B cell (primary cell): ENCODE measurements at regions not wholly inside any gene's neighbourhood (a gene's known extent, or its start where the extent isn't known, plus 50 kb on each side); places are given as distances from the start of the nearest gene placed in this dataset.

ENCODE experiments used
- ATAC-seq: fragments of 200-7000 bp; cut with Tn5 transposase; one replicate; pipeline ENCODE4 v1.10.0; 2021; ENCODE audit warnings: low read depth, mild to moderate bottlenecking, moderate number of reproducible peaks, moderate library complexity
- CTCF ChIA-PET: fragments of 350-600 bp; sonication (Branson Sonifier 250); formaldehyde crosslinking; loops from one replicate; lab custom pipeline; 2021; ENCODE audit warnings: antibody characterized with exemption, inconsistent platforms; lab: Charles Lee
- POLR2A ChIA-PET: fragments of 350-600 bp; sonication (Branson Sonifier 250); formaldehyde crosslinking; loops from one replicate; lab custom pipeline; 2021; ENCODE audit warnings: antibody characterized with exemption; lab: Charles Lee
- DNase-seq: peaks from one replicate; pipeline ENCODE4 v3.0.0; 2013
- H2AFZ ChIP-seq: 2 replicates; pipeline ENCODE4 v1.6.1; 2012; ENCODE audit warnings: mild to moderate bottlenecking, low read depth, low read length; ENCODE audit not compliant: insufficient read depth, poor library complexity, severe bottlenecking
- H3K27ac ChIP-seq, 2 donors: 1 replicate in 1 of 2; 2 replicates in 1 of 2; pipeline ENCODE4 v1.5.1; 2012 to 2013; ENCODE audit warnings: low read length in 2 of 2, mild to moderate bottlenecking in 2 of 2, moderate library complexity in 1 of 2
- H3K27me3 ChIP-seq, 4 experiments: fragments of 200-600 bp in 1 of 4; sonication (generic) in 1 of 4; replicated peaks in 1 of 4; 1 replicate in 2 of 4; 2 replicates in 2 of 4; pipeline versions ENCODE4 v1.6.1 to v1.7.0; 2013 to 2016; ENCODE audit warnings: low read length in 3 of 4, mild to moderate bottlenecking in 2 of 4, mixed read lengths in 1 of 4, moderate library complexity in 1 of 4; ENCODE audit not compliant: insufficient read depth in 4 of 4, control insufficient read depth in 3 of 4; ENCODE audit errors: control extremely low read depth in 1 of 4
- H3K36me3 ChIP-seq, 2 experiments: replicated peaks in 1 of 2; 1 replicate in 1 of 2; 2 replicates in 1 of 2; pipeline versions ENCODE4 v1.6.1 to v1.7.1; 2013; ENCODE audit warnings: low read length in 1 of 2; ENCODE audit not compliant: insufficient read depth in 2 of 2, control insufficient read depth in 1 of 2; ENCODE audit errors: control extremely low read depth in 1 of 2, extremely low read depth in 1 of 2
- H3K4me1 ChIP-seq, 2 donors: fragments of 200-600 bp in 1 of 2; sonication (generic) in 1 of 2; 1 replicate in 1 of 2; 2 replicates in 1 of 2; pipeline versions ENCODE4 v1.5.1 to v1.6.1; 2013 to 2017; ENCODE audit warnings: low read length in 2 of 2; ENCODE audit not compliant: control insufficient read depth in 2 of 2, insufficient read depth in 2 of 2
- H3K4me2 ChIP-seq: replicated peaks from 2 replicates; pipeline ENCODE3; 2012; ENCODE audit warnings: mild to moderate bottlenecking, low read depth, low read length; ENCODE audit not compliant: poor library complexity, severe bottlenecking
- H3K4me3 ChIP-seq, 5 experiments: fragments of 200-600 bp in 1 of 5; sonication (generic) in 1 of 5; 1 replicate in 3 of 5; 2 replicates in 2 of 5; pipeline versions ENCODE4 v1.5.1 to v1.7.0; 2011 to 2016; ENCODE audit warnings: low read length in 4 of 5, mild to moderate bottlenecking in 4 of 5, low read depth in 2 of 5, control low read depth in 1 of 5, moderate library complexity in 1 of 5; ENCODE audit not compliant: insufficient read depth in 1 of 5; ENCODE audit errors: control extremely low read depth in 1 of 5, extremely low read depth in 1 of 5
- H3K79me2 ChIP-seq: fragments of 200-600 bp; sonication (generic); one replicate; pipeline ENCODE4 v1.6.0; 2016; ENCODE audit warnings: low read length; ENCODE audit not compliant: control insufficient read depth, insufficient read depth
- H3K9ac ChIP-seq: fragments of 200-600 bp; sonication (generic); 2 replicates; pipeline ENCODE4 v1.6.1; 2017; ENCODE audit warnings: mild to moderate bottlenecking, low read length, moderate library complexity
- H3K9me3 ChIP-seq, 3 donors: one replicate each; pipeline versions ENCODE4 v1.6.1 to v1.7.1; 2013; ENCODE audit warnings: low read length in 2 of 3; ENCODE audit not compliant: control insufficient read depth in 2 of 3, insufficient read depth in 1 of 3; ENCODE audit errors: control extremely low read depth in 1 of 3
- H4K20me1 ChIP-seq: 2 replicates; pipeline ENCODE4 v1.6.0; 2012; ENCODE audit warnings: mild to moderate bottlenecking, low read length; ENCODE audit not compliant: insufficient read depth, control insufficient read depth, poor library complexity, severe bottlenecking
- H3K27ac Mint-ChIP-seq: one replicate; pipeline ENCODE4 v1.8.0; 2021; ENCODE audit warnings: mixed read lengths
- H3K27me3 Mint-ChIP-seq: one replicate; pipeline ENCODE4 v1.8.0; 2021; ENCODE audit warnings: mixed read lengths
- H3K4me1 Mint-ChIP-seq: one replicate; pipeline ENCODE4 v1.8.0; 2021; ENCODE audit warnings: mixed read lengths
- H3K4me3 Mint-ChIP-seq: one replicate; pipeline ENCODE4 v1.8.0; 2021; ENCODE audit warnings: mixed read lengths
- H3K9me3 Mint-ChIP-seq: one replicate; pipeline ENCODE4 v1.8.0; 2022; ENCODE audit warnings: mixed read lengths; ENCODE audit not compliant: insufficient read depth
- CTCF ChIP-seq: fragments of 200-600 bp; IDR thresholded peaks from one replicate; pipeline ENCODE4 v1.8.0; 2022; ENCODE audit warnings: antibody characterized with exemption, mild to moderate bottlenecking
- EZH2 ChIP-seq: IDR thresholded peaks from 2 replicates; pipeline ENCODE4 v1.6.1; 2012; ENCODE audit warnings: borderline replicate concordance, low read depth, mild to moderate bottlenecking, moderate library complexity, low read length; ENCODE audit not compliant: insufficient read depth, poor library complexity, severe bottlenecking
- WGBS: methylation state at CpG from one replicate; pipeline ENCODE4 v1.1.5; 2013; ENCODE audit warnings: missing lambda C conversion rate; ENCODE audit not compliant: insufficient coverage; 5-methylcytosine and 5-hydroxymethylcytosine counted together
- intact Hi-C: fragments of 100-400 bp; cut with micrococcal nuclease; formaldehyde crosslinking; loops from one replicate; pipeline ENCODE4 v1.10.0; 2022

GRCh38 chr3:98662699-98663098 lies 69.3 kb upstream of the CPOX start:
- no peak overlapping the region for H3K4me3 ChIP-seq
- no peak overlapping the region for H2AFZ ChIP-seq
- DNase-seq (no peak), ATAC-seq (no peak)
- H3K79me2 ChIP-seq = no peaks in the 10 kb centered on the region
- no peak for TF ChIP-seq CTCF
- no peak for TF ChIP-seq EZH2
- WGBS = 86% methylated on average over 4 of the region's 4 CpGs
- H3K36me3 ChIP-seq = no peaks in the 10 kb centered on the region
- POLR2A ChIA-PET = no interaction called here
- Mint-ChIP-seq H3K4me1 (peaks cover under 1% of the 10 kb centered on the region), H3K27me3 (peaks cover 15% of the 10 kb centered on the region), H3K9me3 (no peaks in the 10 kb centered on the region), H3K4me3 (no peak overlapping the region), H3K27ac (no peak overlapping the region)
- no peak overlapping the region for H3K27ac ChIP-seq
- no peaks in the 10 kb centered on the region for H3K4me1 ChIP-seq
- peaks cover 0 to 3% (median 0%) of the 10 kb centered on the region in 4 experiments for H3K27me3 ChIP-seq
- H4K20me1 ChIP-seq = no peaks in the 10 kb centered on the region
- intact Hi-C loops = no loop called here
- no peaks in the 10 kb centered on the region for H3K9me3 ChIP-seq
- H3K9ac ChIP-seq = no peak overlapping the region
- CTCF ChIA-PET = no interaction called here
- H3K4me2 ChIP-seq = no peak overlapping the region

- no peaks in the 10 kb centered on the region for H3K9me3 ChIP-seq
- no peaks in the 10 kb centered on the region for H3K27me3 ChIP-seq
- intact Hi-C loops = no loop called here
- H3K4me3 ChIP-seq = no peak overlapping the region
- no peaks in the 10 kb centered on the region for H3K4me1 Mint-ChIP-seq
- H3K27ac Mint-ChIP-seq = no peak overlapping the region
- no peaks in the 10 kb centered on the region for H3K36me3 ChIP-seq
- no peak overlapping the region for H3K4me3 Mint-ChIP-seq
- TF ChIP-seq CTCF = no peak
- no peak for TF ChIP-seq EZH2
- no peak overlapping the region for H3K4me2 ChIP-seq
- no peaks in the 10 kb centered on the region for H3K79me2 ChIP-seq
- peaks cover 3% of the 10 kb centered on the region for H3K27me3 Mint-ChIP-seq
- H2AFZ ChIP-seq = no peak overlapping the region
- no peak for ATAC-seq
- no peak overlapping the region for H3K27ac ChIP-seq
- POLR2A ChIA-PET = no interaction called here
- H3K9me3 Mint-ChIP-seq = no peaks in the 10 kb centered on the region
- no peaks in the 10 kb centered on the region for H4K20me1 ChIP-seq
- no peak overlapping the region for H3K9ac ChIP-seq
- 97% methylated on average over 2 of the region's 4 CpGs for WGBS
- CTCF ChIA-PET = no interaction called here
- no peak for DNase-seq
- no peaks in the 10 kb centered on the region for H3K4me1 ChIP-seq
These were observed 76.6 kb upstream of the CPOX start for GRCh38 chr3:98670020-98670419.
